ENCODE measurements at regions not wholly inside any gene's neighbourhood (a gene's known extent, or its start where the extent isn't known, plus 50 kb on each side); places are given as distances from the start of the nearest gene placed in this dataset.

DNA sequence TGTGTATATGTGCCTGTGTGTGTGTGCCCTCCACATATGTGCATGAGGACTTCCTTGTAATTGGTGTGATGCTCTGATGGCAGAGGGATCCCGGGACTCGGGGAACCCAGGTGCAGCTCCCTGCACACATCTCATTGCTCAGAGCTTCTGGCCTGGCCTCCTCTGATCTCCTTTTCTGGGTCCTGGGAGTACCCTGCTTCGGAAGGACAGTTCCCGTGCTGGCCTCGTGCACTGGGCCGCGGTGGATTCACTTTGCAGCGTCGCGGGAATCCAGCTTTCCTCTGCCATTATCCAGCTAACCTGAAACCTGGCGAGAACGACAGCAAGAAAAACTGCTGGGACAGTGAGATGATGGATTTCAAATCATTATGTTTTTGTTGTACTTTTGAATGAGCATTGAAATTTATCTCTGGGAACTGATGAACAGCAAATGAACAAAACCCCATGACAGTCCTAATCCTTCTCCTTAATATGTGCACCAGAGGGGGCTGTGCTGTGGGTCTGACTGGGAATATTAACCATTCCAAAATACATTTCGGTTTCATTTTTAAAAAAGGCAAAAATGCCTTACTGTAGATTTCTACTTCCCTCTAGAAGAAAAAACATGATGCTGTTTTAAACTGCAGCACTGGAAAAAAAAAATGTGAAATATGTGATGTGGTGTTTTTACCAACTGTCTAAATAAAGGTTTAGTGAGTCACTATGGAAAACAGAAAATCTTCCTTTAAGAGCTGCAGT lies 78.2 kb downstream of the PTGR3 start:
- peak; percentile 27 for DNase-seq (ENCODE audit: low read depth)

DNA sequence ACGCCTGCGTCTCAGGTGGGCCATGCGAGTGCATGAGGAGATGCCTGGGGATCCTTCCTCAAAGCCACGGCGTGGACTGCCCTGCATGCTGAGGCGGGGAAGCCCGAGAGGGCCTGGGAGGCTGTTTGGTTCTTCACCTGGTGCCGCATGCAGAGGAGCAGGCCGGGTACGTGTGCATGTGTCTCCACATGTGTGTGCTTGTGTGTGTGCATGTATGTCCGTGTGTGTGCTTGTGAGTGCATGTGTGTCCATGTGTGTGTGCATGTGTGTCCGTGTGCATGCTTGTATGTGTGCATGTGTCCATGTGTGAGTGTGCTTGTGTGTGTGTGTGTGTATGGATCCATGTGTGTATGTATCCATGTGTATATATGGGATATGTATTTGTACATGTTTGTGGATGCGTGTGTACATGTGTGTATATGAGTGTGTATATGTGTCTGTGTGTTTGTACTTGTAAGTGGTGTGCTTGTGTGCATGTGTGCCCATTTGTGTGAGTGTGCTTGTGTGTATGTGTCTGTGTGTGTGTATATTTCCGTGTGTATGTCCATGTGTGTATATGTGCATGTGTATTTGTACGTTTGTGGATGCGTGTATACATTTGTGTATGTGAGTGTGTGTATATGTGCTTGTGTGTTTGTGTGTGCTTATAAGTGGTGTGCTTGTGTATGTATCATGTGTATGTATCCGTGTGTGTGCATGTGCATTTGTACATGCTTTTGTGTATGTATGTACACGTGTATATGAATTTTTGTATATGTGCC lies 79.0 kb downstream of the PTGR3 start:
- no peak for DNase-seq (ENCODE audit: low read depth)

DNA sequence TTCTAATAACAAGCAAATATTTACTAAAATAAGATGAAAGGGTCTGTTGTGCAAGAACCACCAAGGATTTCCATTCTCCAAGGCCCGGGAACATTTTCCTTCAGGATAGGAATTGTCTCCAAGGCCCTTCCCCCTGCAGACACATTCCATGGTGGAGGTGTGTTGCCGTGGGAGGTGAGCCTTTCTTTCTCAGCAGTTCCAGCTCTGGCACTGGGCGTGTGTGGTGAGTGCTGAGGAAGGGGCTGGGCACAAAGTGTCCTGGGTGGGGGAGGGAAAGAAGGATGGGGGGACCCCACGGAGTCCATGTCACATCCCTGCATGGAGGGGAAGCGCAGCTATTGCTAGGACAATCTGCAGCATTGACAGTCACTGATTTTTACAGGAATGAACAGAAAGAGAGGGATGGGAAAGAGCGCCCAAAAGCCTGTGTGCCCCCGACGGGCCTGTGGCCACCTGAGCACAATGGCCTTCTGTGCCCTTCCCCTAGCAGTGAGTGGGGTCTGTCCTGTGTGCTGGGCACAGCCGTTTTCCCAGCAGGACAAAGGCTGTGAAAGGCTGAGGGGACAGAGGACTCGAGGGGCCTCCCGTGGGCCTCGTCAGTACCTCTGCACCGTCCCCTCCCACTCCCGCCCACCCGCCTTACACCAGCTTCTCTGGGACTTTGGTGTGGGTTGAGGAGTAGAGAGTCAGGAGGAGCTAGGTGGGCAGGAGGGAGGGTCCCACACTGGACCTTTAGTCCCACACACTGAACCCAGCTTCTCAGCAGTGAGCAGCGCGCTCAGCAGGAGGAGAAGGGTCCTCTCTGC lies 79.8 kb downstream of the PTGR3 start:
- DNase-seq (ENCODE audit: low read depth): no peak

DNA sequence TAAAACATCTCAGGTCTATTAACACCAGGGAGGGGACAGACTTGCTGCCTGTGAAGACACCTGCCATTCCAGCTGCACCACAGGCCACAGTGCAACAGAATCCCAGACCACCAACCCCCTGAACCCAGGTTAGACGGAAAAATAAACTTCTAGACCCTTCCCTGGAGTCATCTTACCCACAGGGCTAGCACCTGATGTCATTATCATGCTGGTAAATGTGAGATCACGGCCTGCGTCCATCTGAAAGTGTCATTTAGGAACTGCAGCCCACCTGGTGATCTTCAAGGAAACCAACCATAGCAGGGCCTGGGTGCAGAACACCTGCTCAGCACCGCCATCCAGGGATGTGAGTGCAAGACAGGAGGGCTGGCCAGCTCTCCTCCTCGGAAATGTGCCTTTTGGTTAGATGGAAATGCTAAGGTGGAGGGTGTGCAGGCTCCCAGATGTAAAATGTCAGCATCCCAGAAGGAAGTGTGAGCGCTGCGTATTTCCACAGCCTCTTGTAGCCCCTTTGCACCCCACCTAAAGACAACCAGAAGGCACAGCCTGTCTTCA lies 80.8 kb downstream of the PTGR3 start:
- DNase-seq (ENCODE audit: low read depth): no peak

- DNase-seq (ENCODE audit: low read depth): no peak
Measured at GRCh38 chr18:75127143-75128021, 81.6 kb downstream of the PTGR3 start.

DNA sequence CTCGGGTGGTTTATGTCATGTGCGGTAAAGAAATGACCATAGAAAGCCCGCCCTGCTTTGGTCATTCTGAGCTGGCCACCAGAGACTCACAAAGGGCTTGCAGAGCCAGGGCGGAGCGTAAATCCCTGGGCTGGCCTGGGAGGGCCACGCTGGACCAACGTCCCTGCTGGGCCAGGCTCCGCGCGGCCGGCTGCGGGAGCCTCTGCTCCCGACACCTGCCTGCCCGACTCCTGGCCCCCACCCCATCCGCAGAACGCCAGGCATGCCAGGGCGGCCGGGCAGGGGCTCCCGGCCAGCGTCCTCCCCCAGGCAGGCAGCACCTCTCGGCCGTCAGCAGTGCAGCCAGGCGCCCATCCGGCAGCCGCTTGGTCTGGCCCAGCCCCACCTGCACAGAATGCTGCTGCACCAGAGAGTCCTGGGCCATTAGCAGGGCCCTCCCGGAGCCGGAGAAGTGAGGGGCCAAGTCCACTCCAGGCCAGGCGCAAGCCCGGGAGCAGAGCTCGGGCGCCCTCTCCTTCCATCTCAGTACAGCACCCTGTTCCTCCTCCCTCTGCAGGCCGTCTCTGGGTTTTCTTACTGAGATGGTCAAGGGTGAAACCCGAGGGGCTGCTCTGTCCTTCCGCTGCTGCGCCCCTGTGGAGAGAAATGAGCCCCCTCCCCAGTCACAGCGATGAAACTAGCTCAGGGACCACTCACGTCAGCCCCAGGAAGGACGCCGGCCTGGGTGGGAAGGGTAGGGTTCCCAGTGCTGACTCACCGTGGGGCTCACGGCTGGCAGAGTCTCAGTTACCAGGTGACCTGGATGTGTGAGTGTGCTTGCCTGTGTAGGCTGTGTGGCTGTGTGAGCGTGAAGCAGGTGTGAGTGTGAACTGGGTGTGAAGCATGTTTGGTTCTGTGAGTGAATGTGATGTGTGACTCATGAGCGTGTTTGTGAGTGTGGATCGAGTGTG lies 83.3 kb downstream of the PTGR3 start:
- DNase-seq (ENCODE audit: low read depth): peak; percentile 32

- no peak for DNase-seq (ENCODE audit: low read depth)
Measured at GRCh38 chr18:75124991-75125381, 84.0 kb downstream of the PTGR3 start.

DNA sequence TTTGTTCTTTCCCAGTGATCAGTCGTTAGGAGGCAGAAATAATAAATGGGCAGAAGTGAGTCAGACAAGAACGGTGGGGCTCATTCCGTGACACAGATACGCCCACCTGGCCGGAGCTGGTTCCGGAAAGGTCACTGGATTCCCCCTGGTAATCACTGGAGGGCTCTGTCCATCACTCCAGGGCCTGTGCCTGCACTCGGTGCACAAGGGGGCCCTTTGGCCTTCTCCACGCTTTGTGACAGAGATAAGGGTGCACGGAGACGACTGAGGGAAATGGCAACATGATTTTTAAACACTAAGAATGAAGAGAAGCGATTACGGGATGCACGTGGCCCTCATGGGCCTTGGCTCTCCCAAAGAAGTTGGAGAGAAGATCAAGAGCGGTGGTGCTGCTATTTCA lies 84.4 kb downstream of the PTGR3 start:
- DNase-seq (ENCODE audit: low read depth): no peak

DNA sequence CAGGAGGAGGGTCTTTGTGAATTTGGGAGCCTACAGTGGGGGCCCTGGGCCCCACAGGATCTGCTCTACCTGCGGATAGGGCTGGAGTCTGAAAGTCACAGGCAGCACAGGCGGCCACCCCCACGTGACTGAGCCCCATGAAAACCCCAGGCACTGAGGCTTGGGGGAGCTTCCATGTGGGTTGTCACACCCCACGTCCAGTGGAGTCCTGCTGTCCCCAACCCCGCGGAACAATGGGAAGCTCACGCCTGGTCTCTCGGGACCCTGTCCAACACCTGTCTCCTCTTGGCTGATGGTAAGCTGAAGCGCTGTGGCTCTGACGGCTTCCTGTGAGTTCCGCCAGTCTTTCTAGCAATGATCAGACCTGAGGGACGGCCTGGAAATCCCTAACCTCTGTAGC lies 85.8 kb downstream of the PTGR3 start:
- DNase-seq (ENCODE audit: low read depth): no peak

DNA sequence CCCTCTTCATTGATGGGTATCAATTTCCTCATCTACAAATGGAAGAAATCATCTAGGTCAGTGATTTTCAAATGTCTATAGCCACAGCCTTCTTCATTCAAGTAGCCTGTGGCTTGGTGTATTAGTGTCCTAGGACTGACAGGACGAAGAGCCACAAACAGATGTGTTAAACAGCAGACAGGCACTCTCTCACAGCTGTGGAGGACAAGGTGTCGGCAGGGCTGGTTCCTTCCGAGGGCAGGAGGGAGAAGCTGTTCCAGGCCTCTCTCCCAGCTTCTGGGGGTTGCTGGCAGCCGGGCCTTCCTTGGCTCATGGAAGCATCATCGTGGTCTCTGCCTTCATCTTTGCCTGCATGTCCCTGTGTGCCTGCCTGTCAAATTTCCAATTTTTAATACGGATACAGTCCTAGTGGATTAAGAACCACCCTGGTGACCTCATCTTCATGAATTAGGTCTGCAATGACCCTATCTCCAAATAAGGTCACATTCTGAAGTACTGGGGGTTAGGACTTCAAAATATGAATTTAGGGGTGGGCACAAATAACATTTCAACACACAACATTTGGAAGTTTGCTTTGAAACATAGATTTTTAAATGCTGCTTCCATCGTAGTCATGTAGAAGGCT lies 86.5 kb downstream of the PTGR3 start:
- DNase-seq (ENCODE audit: low read depth): no peak

GRCh38 chr18:75121266-75121665 lies 87.7 kb downstream of the PTGR3 start:
- DNase-seq (ENCODE audit: low read depth): no peak

DNA sequence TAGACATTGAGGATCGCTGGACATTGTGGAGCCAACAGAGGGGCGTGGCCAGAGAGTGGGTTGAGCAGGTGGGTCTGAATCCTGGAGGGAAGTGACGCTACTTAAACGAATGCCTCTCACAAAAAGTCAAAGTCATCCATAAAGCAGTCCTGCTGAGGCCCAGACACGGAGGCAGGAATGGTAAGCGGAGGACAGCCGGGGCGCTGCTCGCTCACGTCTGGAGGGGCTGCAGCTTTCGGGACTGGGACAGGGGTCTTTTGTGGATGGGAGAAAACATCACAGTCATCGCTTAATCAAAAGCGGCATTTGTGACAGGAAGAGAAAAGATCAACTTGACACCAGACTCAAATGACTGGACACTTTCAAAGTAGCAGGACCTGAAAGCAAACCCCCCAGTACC lies 88.4 kb downstream of the PTGR3 start:
- DNase-seq (ENCODE audit: low read depth): no peak

- DNase-seq (ENCODE audit: low read depth): no peak
Measured at GRCh38 chr18:75116809-75117208, 92.1 kb downstream of the PTGR3 start.

DNA sequence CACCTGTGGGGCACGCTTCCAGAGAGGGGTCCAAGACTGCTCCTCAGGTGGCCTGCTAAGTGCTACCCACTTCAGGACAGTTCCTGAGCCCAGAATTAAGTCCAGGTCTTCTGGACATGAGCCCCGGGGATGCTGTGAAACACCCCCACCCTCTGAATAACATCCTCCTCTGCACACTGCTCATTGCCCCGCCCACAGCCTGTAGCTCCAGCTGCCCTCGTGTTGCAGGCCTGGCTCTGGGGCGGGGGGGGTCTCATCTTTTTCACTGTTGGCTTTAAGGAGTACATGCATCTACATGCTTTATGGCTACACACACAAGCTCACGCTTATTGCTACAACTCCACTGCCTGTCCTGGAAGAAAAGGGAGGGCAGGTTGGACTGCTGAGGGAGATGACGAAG lies 92.8 kb downstream of the PTGR3 start:
- DNase-seq (ENCODE audit: low read depth): no peak

DNA sequence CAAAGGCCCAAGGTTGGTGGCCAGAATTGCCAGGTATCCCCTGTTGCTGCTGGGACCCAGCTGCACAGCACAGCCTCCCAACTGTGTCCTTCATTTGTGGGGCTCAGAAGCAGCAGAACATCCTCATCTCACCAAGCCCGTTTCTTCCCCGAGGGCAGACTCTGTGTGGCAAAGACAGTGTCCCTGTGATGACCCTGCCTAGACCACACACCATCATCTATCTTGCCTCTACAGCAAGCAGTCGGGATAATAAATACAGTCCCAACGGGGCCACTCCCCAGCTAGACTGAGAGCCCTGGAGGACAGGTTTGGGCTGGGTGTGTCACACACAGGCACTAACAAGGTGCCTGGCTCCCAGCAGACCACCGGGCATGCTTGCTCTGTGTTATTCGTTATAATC lies 93.4 kb downstream of the PTGR3 start:
- DNase-seq (ENCODE audit: low read depth): no peak

All from ELR (cell line).